ENCODE measurements at regions not wholly inside any gene's neighbourhood (a gene's known extent, or its start where the extent isn't known, plus 50 kb on each side); places are given as distances from the start of the nearest gene placed in this dataset.

GRCh38 chr2:139556789-139557188 is 776.6 kb upstream of the NXPH2 start (continued):
- TF ChIP-seq ZNF426 (tag by site-specific recombination; IDR thresholded peaks at IDR 0.05) (peak; percentile 84), ZNF623 (tag by site-specific recombination; IDR thresholded peaks at IDR 0.05) (peak; percentile 61)

DNA sequence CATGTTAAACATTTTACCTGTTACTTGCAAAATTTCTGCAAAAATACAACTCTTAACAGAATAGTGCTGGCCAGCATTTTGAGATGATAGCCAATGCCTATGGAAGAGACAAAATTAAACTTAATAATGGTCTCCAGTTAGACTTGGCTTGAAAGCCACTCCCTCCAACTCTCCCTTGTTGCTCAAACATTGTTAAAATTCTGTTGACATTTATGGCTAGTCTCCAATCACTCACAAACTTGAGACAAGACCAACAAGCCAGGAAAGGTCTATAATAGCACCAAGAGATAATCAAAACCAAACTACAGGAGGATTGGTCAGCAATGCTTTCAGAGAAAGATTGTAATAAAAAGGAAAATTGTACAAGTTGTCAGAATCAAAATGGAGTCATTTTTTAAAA is 770.7 kb upstream of the NXPH2 start:
- ChIA-PET POLR2A (no interaction called here), CTCF (no interaction called here)
- Histone ChIP-seq H3K36me3 (ENCODE audit: control insufficient read depth in 2 of 2, insufficient read depth in 1 of 2, low read length in 2 of 2) (no peaks in the 10 kb centered on the region), H3K27ac (ENCODE audit: extremely low read depth, low read depth, low read length) (no peak overlapping the region), H3K4me3 (ENCODE audit: low read depth, low read length) (no peak overlapping the region), H3K4me1 (ENCODE audit: control insufficient read depth, insufficient read depth, low read length) (no peaks in the 10 kb centered on the region), H3K9me3 (ENCODE audit: control insufficient read depth, insufficient read depth, low read depth, low read length) (no peaks in the 10 kb centered on the region)
- TF ChIP-seq GLIS2 (tag by site-specific recombination; IDR thresholded peaks at IDR 0.05) (no peak), ZFP41 (tag by site-specific recombination; IDR thresholded peaks at IDR 0.05; ENCODE audit: borderline replicate concordance) (no peak), INSM2 (tag by site-specific recombination; IDR thresholded peaks at IDR 0.05) (no peak), ZNF202 (tag by site-specific recombination; IDR thresholded peaks at IDR 0.05; ENCODE audit: borderline replicate concordance) (no peak), ZBTB26 (tag by site-specific recombination; optimal IDR thresholded peaks at IDR 0.05) (no peak), SCRT1 (tag by site-specific recombination; IDR thresholded peaks at IDR 0.05; ENCODE audit: borderline replicate concordance) (no peak), ZNF37A (tag by site-specific recombination; IDR thresholded peaks at IDR 0.05) (no peak)
- TF ChIP-seq, protein P1, sequence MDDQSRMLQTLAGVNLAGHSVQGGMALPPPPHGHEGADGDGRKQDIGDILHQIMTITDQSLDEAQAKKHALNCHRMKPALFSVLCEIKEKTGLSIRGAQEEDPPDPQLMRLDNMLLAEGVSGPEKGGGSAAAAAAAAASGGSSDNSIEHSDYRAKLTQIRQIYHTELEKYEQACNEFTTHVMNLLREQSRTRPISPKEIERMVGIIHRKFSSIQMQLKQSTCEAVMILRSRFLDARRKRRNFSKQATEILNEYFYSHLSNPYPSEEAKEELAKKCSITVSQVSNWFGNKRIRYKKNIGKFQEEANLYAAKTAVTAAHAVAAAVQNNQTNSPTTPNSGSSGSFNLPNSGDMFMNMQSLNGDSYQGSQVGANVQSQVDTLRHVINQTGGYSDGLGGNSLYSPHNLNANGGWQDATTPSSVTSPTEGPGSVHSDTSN (CRISPR knock-in tag; IDR thresholded peaks at IDR 0.05), result no peak
- TF ChIP-seq, protein P2, sequence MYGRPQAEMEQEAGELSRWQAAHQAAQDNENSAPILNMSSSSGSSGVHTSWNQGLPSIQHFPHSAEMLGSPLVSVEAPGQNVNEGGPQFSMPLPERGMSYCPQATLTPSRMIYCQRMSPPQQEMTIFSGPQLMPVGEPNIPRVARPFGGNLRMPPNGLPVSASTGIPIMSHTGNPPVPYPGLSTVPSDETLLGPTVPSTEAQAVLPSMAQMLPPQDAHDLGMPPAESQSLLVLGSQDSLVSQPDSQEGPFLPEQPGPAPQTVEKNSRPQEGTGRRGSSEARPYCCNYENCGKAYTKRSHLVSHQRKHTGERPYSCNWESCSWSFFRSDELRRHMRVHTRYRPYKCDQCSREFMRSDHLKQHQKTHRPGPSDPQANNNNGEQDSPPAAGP (tag by site-specific recombination; IDR thresholded peaks at IDR 0.05), result no peak

GRCh38 chr2:139550341-139550740 is 770.2 kb upstream of the NXPH2 start:
- CTCF ChIA-PET, result no interaction called here
- TF ChIP-seq, protein P3, sequence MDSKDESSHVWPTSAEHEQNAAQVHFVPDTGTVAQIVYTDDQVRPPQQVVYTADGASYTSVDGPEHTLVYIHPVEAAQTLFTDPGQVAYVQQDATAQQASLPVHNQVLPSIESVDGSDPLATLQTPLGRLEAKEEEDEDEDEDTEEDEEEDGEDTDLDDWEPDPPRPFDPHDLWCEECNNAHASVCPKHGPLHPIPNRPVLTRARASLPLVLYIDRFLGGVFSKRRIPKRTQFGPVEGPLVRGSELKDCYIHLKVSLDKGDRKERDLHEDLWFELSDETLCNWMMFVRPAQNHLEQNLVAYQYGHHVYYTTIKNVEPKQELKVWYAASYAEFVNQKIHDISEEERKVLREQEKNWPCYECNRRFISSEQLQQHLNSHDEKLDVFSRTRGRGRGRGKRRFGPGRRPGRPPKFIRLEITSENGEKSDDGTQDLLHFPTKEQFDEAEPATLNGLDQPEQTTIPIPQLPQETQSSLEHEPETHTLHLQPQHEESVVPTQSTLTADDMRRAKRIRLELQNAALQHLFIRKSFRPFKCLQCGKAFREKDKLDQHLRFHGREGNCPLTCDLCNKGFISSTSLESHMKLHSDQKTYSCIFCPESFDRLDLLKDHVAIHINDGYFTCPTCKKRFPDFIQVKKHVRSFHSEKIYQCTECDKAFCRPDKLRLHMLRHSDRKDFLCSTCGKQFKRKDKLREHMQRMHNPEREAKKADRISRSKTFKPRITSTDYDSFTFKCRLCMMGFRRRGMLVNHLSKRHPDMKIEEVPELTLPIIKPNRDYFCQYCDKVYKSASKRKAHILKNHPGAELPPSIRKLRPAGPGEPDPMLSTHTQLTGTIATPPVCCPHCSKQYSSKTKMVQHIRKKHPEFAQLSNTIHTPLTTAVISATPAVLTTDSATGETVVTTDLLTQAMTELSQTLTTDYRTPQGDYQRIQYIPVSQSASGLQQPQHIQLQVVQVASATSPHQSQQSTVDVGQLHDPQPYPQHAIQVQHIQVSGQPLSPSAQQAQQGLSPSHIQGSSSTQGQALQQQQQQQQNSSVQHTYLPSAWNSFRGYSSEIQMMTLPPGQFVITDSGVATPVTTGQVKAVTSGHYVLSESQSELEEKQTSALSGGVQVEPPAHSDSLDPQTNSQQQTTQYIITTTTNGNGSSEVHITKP (tag by site-specific recombination; IDR thresholded peaks at IDR 0.05), result no peak
- TF ChIP-seq ZNF423 (tag by site-specific recombination; IDR thresholded peaks at IDR 0.05) (no peak), EGR2 (tag by site-specific recombination; IDR thresholded peaks at IDR 0.05; ENCODE audit: low read depth) (no peak), ZNF133 (tag by site-specific recombination; IDR thresholded peaks at IDR 0.05) (no peak), ZSCAN5A (tag by site-specific recombination; IDR thresholded peaks at IDR 0.05) (no peak), REST (tag by site-specific recombination; IDR thresholded peaks at IDR 0.05) (no peak), ZNF610 (tag by site-specific recombination; IDR thresholded peaks at IDR 0.05; ENCODE audit: borderline replicate concordance) (no peak)
- TF ChIP-seq, protein P2 (tag by site-specific recombination; IDR thresholded peaks at IDR 0.05), result no peak

More at GRCh38 chr2:139550341-139550740, 770.2 kb upstream of the NXPH2 start:
- no peak overlapping the region for H3K4me3 ChIP-seq (ENCODE audit: low read depth, low read length)
- H3K27ac ChIP-seq (ENCODE audit: extremely low read depth, low read depth, low read length), result no peak overlapping the region
- no peaks in the 10 kb centered on the region for H3K9me3 ChIP-seq (ENCODE audit: control insufficient read depth, insufficient read depth, low read depth, low read length)
- POLR2A ChIA-PET, result no interaction called here
- no peaks in the 10 kb centered on the region for H3K4me1 ChIP-seq (ENCODE audit: control insufficient read depth, insufficient read depth, low read length)
- no peaks in the 10 kb centered on the region for H3K36me3 ChIP-seq (ENCODE audit: control insufficient read depth in 2 of 2, insufficient read depth in 1 of 2, low read length in 2 of 2)
